ENCODE measurements at regions not wholly inside any gene's neighbourhood (a gene's known extent, or its start where the extent isn't known, plus 50 kb on each side); places are given as distances from the start of the nearest gene placed in this dataset.

DNA sequence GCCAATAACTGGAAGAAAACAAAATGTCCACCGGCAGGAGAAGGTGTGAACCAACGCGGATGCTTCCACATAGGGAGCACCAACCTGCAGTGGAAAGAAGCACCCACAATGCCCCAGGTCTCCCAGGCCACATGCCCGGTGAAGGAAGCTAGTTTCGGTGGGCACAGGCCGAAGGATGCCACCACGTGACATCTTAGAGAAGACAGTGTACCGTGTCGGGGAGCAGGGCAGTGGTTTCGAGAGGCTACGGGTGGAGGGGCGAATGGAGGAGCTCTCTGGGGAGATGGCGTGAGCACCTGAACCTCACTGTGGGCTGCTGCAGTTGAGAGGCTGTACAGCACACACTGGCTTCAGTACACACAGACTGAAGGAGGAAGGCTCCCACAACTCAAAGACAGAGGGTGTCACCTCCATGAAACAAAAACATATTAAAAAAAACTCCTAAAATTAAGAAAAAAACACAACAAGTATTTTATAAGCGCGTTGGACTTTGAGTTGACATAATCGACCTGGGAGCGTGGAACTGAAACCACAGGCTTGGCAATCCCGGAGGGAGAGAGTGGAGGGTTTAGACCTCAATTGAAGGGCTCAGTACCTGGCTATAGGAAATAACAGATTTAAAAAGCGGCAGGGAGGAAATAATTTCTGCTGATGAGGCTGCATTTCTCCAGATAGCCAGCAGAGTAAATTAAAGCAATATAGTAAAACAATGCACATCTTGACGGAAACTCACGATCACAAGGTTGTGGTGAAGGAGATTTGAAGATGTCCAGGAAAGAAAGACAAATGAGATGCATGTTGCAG is 160.1 kb downstream of the RTP5 start:
- ChIA-PET POLR2A (no interaction called here), CTCF (no interaction called here)
- Mint-ChIP-seq H3K27me3 (peaks cover 19% of the 10 kb centered on the region), H3K9me3 (no peaks in the 10 kb centered on the region), H3K4me1 (peaks cover 47% of the 10 kb centered on the region), H3K27ac (no peak overlapping the region), H3K36me3 (ENCODE audit: low read depth) (peaks cover 15% of the 10 kb centered on the region), H3K4me3 (no peak overlapping the region)
- DNase-seq: no peak

DNA sequence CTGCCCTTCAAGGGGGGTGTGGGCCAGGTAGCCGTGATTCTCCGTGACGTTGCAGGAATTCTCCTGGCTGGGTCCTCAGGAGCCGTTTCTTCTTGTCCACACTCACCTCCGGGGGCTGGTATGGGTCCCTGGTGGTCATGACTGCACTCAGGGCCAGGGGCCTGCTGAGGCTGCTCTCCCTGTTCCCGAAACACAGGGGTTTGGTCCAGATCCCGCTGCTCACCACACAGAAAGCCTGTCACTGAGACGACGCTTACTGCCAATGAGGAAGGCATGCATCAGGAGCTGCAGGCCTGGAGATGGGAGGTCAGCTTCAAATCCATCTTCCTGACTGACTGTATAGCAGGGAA is 160.7 kb downstream of the RTP5 start:
- Mint-ChIP-seq H3K9me3 (no peaks in the 10 kb centered on the region), H3K4me1 (peaks cover 47% of the 10 kb centered on the region), H3K4me3 (peak overlapping the region; percentile 75), H3K27ac (peak overlapping the region; percentile 58), H3K36me3 (ENCODE audit: low read depth) (peaks cover 15% of the 10 kb centered on the region), H3K27me3 (peaks cover 19% of the 10 kb centered on the region)
- POLR2A ChIA-PET: no interaction called here
- no peak for DNase-seq
- CTCF ChIA-PET: no interaction called here

DNA sequence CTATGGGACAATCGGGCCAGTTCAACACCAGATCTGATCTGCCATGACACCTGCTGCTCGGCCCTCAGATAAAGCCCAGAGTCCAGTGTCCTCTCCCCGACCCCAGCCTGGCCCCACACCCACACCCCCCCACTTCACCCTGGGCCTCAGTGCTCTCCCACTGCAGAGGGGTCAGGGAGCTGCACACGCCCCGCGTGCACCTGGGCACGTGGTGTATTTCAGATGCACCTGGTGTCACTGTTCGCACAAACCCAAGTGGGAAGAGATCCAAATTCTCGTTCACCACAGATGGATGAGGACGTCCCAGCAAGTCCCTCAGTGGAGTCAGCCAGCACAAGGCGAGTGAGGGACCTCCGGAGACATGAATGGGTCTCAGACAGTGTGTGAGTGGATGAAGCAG is 161.3 kb downstream of the RTP5 start:
- ChIA-PET POLR2A (no interaction called here), CTCF (no interaction called here)
- Mint-ChIP-seq H3K4me1 (peaks cover 47% of the 10 kb centered on the region), H3K27ac (peak overlapping the region; percentile 58), H3K36me3 (ENCODE audit: low read depth) (peaks cover 15% of the 10 kb centered on the region), H3K4me3 (peak overlapping the region; percentile 75), H3K9me3 (no peaks in the 10 kb centered on the region), H3K27me3 (peaks cover 19% of the 10 kb centered on the region)
- DNase-seq: no peak

DNA sequence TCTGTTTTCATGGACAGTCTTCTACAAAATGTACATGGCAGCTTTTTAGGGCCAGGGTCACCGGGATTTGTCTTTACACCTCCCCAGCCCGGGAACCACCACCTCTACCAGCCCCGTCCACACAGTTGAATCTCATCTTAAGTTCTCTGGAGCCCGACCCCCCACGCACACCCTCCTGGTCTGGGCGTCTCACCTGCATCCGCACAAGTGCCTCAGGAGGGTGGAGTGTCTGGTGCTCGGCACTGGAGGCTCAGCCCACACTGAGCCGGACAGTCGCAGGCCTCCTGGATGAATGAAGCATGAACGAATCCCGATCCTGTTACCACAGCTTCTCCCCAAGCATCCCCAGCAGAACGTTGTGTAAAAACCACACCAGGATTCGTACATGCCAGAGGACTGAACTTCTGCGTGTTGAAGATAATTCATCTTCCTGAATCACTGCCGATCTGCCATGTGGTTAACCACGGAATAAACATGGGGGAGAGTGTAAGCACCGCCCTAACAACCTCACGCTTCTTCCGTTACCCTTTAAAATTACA is 162.0 kb downstream of the RTP5 start:
- Mint-ChIP-seq H3K36me3 (ENCODE audit: low read depth) (peaks cover 15% of the 10 kb centered on the region), H3K4me3 (peak overlapping the region; percentile 75), H3K4me1 (peaks cover 47% of the 10 kb centered on the region), H3K27me3 (peaks cover 20% of the 10 kb centered on the region), H3K27ac (peak overlapping the region; percentile 80), H3K9me3 (no peaks in the 10 kb centered on the region)
- CTCF ChIA-PET: no interaction called here
- DNase-seq: peak; percentile 74
- POLR2A ChIA-PET: no interaction called here

DNA sequence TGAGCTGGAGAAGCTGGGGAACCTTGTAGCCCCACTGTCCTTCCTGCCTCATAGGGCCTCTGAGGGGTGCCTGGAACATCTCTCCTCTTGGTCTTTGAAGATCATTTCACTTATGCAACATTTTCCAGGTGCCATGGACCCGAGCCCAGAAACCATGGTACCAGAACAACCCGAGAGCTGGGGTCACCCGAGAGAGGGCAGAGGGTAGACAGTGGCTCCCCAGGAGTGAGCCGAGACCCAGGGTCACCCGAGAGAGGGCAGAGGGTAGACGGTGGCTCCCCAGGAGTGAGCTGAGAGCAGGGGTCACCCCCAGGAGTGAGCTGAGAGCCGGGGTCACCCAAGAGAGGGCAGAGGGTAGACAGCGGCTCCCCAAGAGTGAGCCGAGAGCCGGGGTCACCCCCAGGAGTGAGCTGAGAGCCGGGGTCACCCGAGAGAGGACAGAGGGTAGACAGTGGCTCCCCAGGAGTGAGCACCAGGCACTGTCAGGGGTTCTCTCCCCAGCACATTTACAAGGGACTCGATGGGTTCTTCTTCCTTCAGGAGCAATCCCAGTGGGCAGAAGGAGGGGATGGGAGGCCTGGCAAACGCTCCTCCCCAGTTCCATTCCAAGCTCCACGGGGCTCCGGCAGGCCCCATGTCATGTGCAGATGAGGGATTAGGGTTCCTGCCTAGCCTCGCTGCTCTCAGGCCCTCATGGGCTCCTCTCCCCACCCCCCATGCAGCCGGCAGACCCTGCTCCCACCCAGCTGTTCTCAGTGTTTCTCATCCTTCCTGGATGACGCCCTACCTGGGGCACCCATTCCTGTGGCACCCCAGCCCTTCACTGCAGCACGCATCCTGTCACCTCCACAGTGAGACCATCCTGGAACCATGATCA is 163.5 kb downstream of the RTP5 start:
- Mint-ChIP-seq H3K4me1 (peaks cover 47% of the 10 kb centered on the region), H3K27me3 (peaks cover 25% of the 10 kb centered on the region), H3K4me3 (no peak overlapping the region), H3K36me3 (ENCODE audit: low read depth) (peaks cover 14% of the 10 kb centered on the region), H3K9me3 (no peaks in the 10 kb centered on the region), H3K27ac (peak overlapping the region; percentile 42)
- ChIA-PET CTCF (interaction anchor here (1.1 kb wide), 1 partner anchor 17 kb away, joined by 3 read pairs; no protein-coding TSS in a partner anchor), POLR2A (no interaction called here)
- no peak for DNase-seq

DNA sequence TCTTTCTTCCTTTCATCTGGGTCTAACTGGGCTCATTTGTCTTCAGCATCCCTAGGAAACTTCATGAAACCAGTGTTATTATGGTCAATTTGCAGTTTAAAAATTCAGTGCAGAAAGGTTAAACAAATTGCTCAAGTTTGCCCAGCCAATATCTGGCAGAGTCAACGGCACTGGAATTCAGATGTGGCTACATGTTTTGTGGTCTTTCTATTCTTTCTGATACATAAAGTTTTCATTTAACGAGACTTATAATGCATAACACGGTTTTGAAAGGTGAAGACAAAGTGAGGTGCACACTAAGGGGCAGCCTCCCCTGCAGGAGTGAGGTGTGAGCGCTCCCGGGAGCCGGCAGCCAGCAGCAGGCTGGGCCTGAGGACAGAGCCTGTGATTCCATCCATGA is 164.6 kb downstream of the RTP5 start:
- no peak for DNase-seq
- peaks cover 42% of the 10 kb centered on the region for H3K4me1 Mint-ChIP-seq
- H3K36me3 Mint-ChIP-seq (ENCODE audit: low read depth): peaks cover 11% of the 10 kb centered on the region
- POLR2A ChIA-PET: no interaction called here
- CTCF ChIA-PET: interaction anchor here (1.1 kb wide), 1 partner anchor 16 kb away, joined by 3 read pairs; no protein-coding TSS in a partner anchor
- peak overlapping the region; percentile 34 for H3K27ac Mint-ChIP-seq
- H3K9me3 Mint-ChIP-seq: no peaks in the 10 kb centered on the region
- peaks cover 25% of the 10 kb centered on the region for H3K27me3 Mint-ChIP-seq
- no peak overlapping the region for H3K4me3 Mint-ChIP-seq

DNA sequence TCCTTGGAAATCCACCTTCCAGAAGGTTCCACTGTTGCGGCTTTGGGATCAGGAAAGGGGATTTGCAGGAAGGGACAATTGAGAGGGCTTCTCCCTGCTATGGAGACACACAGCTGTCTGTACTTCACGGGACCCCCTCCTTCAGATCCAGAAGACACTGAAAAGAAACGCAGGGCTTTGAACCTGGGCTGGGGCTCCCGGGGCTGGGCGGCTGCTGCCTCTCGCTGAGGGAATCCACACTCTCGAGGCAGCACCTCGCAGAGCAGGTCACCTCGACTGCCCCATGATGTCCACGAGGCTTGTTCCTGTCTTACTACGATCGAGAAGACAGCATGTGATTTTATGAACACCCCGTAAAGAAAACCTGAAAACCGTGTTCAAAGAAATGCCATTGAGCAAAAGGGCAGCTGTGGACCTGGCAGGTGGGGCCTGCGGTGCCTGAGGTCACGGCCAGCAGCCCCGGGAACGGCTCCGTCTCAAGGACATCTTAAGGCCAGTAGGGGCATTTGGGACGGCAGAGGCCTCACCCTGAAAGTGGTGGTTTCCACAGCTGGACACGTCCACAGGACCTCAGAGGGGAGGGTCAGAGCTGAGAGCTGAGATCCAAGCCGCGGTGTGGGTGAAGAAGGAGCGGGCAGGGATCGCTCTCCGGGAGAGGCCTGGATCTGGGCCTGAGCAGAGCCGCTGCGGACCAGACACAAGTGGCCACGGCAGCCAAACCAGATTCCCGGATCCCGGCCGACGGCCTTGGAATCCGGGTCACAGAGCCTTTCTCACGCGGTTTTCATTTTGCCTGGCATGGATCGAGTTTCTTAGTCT is 165.7 kb downstream of the RTP5 start:
- ChIA-PET POLR2A (no interaction called here), CTCF (no interaction called here)
- Mint-ChIP-seq H3K27ac (no peak overlapping the region), H3K27me3 (peaks cover 21% of the 10 kb centered on the region), H3K4me3 (no peak overlapping the region), H3K4me1 (peaks cover 35% of the 10 kb centered on the region), H3K36me3 (ENCODE audit: low read depth) (peaks cover 2% of the 10 kb centered on the region), H3K9me3 (no peaks in the 10 kb centered on the region)
- no peak for DNase-seq

DNA sequence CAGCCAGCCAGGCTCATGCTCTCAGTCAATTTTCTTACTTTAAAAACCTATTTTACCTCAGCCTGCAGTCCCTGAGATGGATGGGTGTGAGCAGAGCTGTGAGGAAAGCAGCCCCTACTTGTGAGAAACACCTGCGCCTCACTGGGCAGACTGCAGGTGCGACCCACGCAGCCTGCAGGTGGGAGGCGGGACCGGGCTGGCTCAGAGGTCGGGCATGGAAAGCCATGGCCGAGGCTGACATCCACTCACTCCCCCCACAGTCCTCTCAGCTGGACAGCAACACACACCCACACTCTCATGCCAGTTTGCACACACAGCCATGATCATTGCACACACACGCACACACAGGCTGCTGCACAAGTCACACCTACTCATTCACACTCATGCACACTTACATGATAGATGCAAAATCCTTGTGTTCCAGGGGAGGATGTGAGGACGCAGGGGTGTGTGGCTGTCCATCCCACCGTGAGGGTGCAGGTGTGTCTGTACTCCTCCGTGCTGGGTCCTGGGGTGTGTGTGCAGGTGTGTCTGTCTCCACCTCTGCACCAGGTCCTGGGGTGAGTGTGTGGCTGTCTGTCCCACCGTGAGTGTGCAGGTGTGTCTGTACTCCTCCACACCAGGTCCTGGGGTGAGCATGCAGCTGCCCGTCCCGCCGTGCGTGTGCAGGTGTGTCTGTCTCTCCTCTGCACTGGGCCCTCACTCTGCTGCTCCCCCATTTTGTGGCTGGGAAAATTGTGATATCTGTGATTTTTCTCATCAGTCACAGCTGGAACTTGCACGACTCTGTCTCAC is 166.5 kb downstream of the RTP5 start:
- H3K9me3 Mint-ChIP-seq: no peaks in the 10 kb centered on the region
- no peaks in the 10 kb centered on the region for H3K36me3 Mint-ChIP-seq (ENCODE audit: low read depth)
- H3K4me1 Mint-ChIP-seq: peaks cover 26% of the 10 kb centered on the region
- peaks cover 15% of the 10 kb centered on the region for H3K27me3 Mint-ChIP-seq
- ChIA-PET CTCF (no interaction called here), POLR2A (interaction anchor here (0.5 kb wide), 1 partner anchor 479 kb away, joined by 5 read pairs; no protein-coding TSS in a partner anchor)
- no peak for DNase-seq
- no peak overlapping the region for H3K27ac Mint-ChIP-seq
- H3K4me3 Mint-ChIP-seq: no peak overlapping the region

DNA sequence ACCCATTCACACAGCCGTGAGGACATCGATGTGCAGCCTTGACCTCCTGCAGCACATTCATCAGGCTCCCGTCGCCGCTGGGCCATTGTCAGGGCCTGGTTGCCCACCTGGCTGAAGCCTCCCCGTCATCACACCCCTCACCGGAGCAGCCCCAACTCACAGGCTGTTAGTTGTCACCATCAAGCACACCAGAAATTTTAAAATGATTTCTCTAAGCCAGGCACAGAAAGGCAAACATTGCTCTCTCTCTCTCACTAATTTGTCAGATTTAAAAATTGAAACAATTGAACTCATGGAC is 167.1 kb downstream of the RTP5 start:
- Mint-ChIP-seq H3K36me3 (ENCODE audit: low read depth) (no peaks in the 10 kb centered on the region), H3K4me1 (peaks cover 21% of the 10 kb centered on the region), H3K27ac (no peak overlapping the region), H3K4me3 (no peak overlapping the region), H3K9me3 (no peaks in the 10 kb centered on the region), H3K27me3 (peaks cover 16% of the 10 kb centered on the region)
- POLR2A ChIA-PET: no interaction called here
- CTCF ChIA-PET: no interaction called here
- no peak for DNase-seq

DNA sequence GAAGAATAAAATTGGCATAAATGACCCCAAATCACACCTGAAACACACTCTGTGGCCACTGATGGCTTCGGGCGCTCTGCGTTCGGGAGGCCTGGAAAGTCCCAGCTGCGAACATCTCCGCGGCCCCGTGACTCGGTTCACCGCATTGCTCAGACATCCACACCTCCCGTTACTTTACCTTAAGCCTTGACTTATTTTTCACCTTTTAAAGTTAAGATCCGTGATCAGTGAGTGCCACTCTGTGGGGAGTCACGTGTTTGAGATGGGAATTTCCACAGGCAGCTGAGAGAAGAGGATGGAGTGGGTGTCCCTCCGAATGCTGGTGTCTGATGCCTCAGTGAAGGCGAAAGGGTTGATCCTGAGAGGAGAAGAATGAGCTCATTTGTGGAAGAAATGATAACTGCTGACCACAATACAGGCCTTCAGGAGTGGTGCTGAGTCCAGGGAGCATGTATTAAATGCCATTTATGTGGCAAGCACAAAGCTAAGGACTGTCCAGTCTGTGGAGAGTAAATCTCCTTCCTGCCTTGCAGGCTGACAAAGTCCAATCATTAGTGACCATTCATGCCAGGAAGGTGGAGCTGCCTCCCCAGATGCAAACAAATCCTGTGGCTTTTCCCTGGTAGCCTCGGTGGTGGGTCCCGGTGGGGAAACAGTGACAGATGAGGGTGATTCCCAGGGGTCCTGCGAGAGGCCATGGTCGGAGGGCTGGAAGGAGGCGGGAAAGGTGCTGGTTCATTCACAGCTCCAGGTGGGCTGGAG is 168.8 kb downstream of the RTP5 start:
- Mint-ChIP-seq H3K9me3 (no peaks in the 10 kb centered on the region), H3K4me3 (no peak overlapping the region), H3K27ac (no peak overlapping the region), H3K36me3 (ENCODE audit: low read depth) (no peaks in the 10 kb centered on the region), H3K27me3 (peaks cover 23% of the 10 kb centered on the region), H3K4me1 (peaks cover 8% of the 10 kb centered on the region)
- no peak for DNase-seq
- ChIA-PET POLR2A (no interaction called here), CTCF (no interaction called here)

DNA sequence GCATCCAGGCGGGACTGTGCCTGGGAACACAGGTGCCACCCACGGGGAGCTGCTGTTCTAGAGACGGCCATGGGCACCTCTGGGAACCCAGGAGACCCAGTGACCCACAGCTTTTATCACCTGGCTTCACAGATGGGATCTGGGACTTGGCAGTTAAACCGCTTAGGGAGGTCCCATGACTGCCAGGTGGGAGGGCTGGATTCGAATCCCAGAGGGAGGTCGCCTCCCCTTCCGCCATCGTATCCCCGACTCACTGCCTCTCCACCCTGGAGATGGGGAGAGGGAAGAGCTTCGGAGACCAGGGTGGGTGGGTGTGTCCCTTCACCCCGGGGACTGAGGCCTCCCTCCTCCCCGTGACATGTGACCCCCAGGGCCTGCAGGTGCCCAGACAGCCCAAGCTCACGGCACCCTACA is 169.4 kb downstream of the RTP5 start:
- H3K36me3 Mint-ChIP-seq (ENCODE audit: low read depth): no peaks in the 10 kb centered on the region
- no peak overlapping the region for H3K27ac Mint-ChIP-seq
- H3K27me3 Mint-ChIP-seq: peaks cover 24% of the 10 kb centered on the region
- peaks cover 3% of the 10 kb centered on the region for H3K4me1 Mint-ChIP-seq
- ChIA-PET CTCF (no interaction called here), POLR2A (no interaction called here)
- H3K4me3 Mint-ChIP-seq: no peak overlapping the region
- H3K9me3 Mint-ChIP-seq: no peaks in the 10 kb centered on the region
- no peak for DNase-seq

DNA sequence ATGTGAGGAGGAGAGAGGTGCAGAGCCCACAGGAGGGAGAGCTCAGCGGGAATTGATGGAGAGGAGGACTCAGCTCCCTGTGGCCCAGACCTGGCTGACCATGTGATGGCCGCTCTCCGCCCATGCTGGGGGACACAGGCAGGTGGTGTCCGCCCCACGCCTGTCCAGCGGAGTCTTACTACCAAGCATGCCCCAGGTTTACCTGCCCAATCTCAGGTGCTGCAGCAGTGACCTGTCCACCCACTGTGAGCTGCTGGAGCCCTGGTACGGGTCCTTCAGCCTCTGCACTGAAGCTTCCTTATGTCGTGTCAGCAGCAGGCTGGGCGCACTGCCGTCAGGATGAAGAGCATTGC is 170.8 kb downstream of the RTP5 start:
- no peak overlapping the region for H3K4me3 Mint-ChIP-seq
- H3K27me3 Mint-ChIP-seq: peaks cover 25% of the 10 kb centered on the region
- ChIA-PET POLR2A (no interaction called here), CTCF (interaction anchor here (0.7 to 1.4 kb wide), 2 partner anchors 15 to 20 kb away, joined by 3 read pairs; no protein-coding TSS in a partner anchor)
- peaks cover 2% of the 10 kb centered on the region for H3K4me1 Mint-ChIP-seq
- DNase-seq: no peak
- no peaks in the 10 kb centered on the region for H3K9me3 Mint-ChIP-seq
- no peak overlapping the region for H3K27ac Mint-ChIP-seq
- H3K36me3 Mint-ChIP-seq (ENCODE audit: low read depth): no peaks in the 10 kb centered on the region
